ENCODE measurements at regions not wholly inside any gene's neighbourhood (a gene's known extent, or its start where the extent isn't known, plus 50 kb on each side); places are given as distances from the start of the nearest gene placed in this dataset.

DNA sequence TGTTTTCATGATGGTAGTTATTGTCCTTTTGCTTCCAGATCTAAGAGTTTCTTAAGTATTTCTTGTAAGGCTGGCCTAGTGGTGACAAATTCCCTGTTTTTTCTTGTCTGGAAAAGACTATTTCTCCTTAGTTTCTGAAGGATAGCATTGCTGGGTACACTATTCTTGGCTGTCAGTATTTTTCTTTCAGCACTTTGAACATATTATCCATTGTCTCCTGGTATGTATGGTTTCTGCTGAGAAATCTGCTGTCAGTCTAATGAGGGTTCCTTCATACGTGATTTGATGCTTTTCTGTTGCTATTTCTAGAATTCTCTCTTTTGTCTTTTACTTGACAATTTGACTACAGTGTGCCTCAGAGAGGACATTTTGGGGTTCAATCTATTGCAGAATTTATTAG, 134.3 kb downstream of the CGGBP1 start:
- Histone ChIP-seq H3K79me1 (ENCODE audit: low read depth in 1 of 2, low read length in 2 of 2) (no peaks in the 10 kb centered on the region), H4K91ac (ENCODE audit: insufficient read depth, low read depth, low read length) (no peak overlapping the region), H2BK15ac (ENCODE audit: low read depth, low read length) (no peak overlapping the region), H3K9me1 (ENCODE audit: insufficient read depth, low read length) (no peaks in the 10 kb centered on the region), H4K8ac (ENCODE audit: low read depth in 2 of 2, low read length in 2 of 2) (no peak overlapping the region), H3K27ac (ENCODE audit: insufficient read depth, low read length) (no peak overlapping the region), H3K4me3 (ENCODE audit: insufficient read depth, low read depth, low read length) (no peak overlapping the region), H3K23ac (ENCODE audit: low read depth, low read length) (no peak overlapping the region), H3K56ac (ENCODE audit: extremely low read depth, insufficient read depth, low read length) (no peak overlapping the region), H3K9me3 (ENCODE audit: control insufficient read depth, insufficient read depth, low read length) (peaks cover 8% of the 10 kb centered on the region; the same call in 1 of the 2 replicates), H3K14ac (replicated peaks; ENCODE audit: low read depth, low read length) (no peak overlapping the region), H2AK5ac (ENCODE audit: low read depth, low read length) (no peak overlapping the region), H3K27me3 (ENCODE audit: control insufficient read depth, insufficient read depth, low read length) (no peaks in the 10 kb centered on the region), H3K18ac (ENCODE audit: low read depth, low read length) (no peak overlapping the region), H2BK5ac (ENCODE audit: low read depth, low read length, poor library complexity, severe bottlenecking) (no peak overlapping the region), H2BK120ac (ENCODE audit: low read depth, low read length) (no peak overlapping the region), H3K4ac (ENCODE audit: low read depth, low read length) (no peak overlapping the region), H2BK20ac (ENCODE audit: low read depth, low read length) (no peak overlapping the region), H3K4me2 (ENCODE audit: low read depth, low read length) (no peak overlapping the region), H4K5ac (ENCODE audit: low read depth, low read length) (no peak overlapping the region), H3K4me1 (ENCODE audit: control insufficient read depth, insufficient read depth, low read length) (no peaks in the 10 kb centered on the region), H3K36me3 (ENCODE audit: control insufficient read depth, insufficient read depth, low read length) (no peaks in the 10 kb centered on the region), H2AK9ac (replicated peaks; ENCODE audit: low read depth, low read length, poor library complexity) (no peak overlapping the region), H2AFZ (replicated peaks; ENCODE audit: low read length, poor library complexity) (no peak overlapping the region), H4K20me1 (ENCODE audit: insufficient read depth, low read length) (no peaks in the 10 kb centered on the region), H3K9ac (ENCODE audit: low read depth, low read length) (no peak overlapping the region)
- WGBS, 2 experiments (ENCODE audit: extremely low coverage in 2 of 2, insufficient read length in 1 of 2), result no CpG with 5 or more reads among the region's 1 CpG
- BruUV-seq (replicated peaks), result no TSS peak
- no peak for DNase-seq
- CTCF ChIA-PET, result no interaction called here
- POLR2A ChIA-PET (ENCODE audit: unreplicated experiment), result no interaction called here
- in situ Hi-C loops (cut with MboI; ENCODE audit: low sequenced_read_pairs) (no loop called here), dilution Hi-C loops (cut with HindIII; ENCODE audit: low sequenced_read_pairs, unreplicated experiment) (no loop called here), intact Hi-C loops (cut with micrococcal nuclease) (no loop called here)
- TF ChIP-seq, protein P1, sequence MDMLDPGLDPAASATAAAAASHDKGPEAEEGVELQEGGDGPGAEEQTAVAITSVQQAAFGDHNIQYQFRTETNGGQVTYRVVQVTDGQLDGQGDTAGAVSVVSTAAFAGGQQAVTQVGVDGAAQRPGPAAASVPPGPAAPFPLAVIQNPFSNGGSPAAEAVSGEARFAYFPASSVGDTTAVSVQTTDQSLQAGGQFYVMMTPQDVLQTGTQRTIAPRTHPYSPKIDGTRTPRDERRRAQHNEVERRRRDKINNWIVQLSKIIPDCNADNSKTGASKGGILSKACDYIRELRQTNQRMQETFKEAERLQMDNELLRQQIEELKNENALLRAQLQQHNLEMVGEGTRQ (IDR thresholded peaks at IDR 0.05; ENCODE audit: low read depth, low read length), result no peak
- TF ChIP-seq MXI1 (IDR thresholded peaks at IDR 0.05; ENCODE audit: borderline replicate concordance, low read depth, low read length) (no peak), MAFK (IDR thresholded peaks at IDR 0.05; ENCODE audit: low read depth, low read length) (no peak), RAD21 (IDR thresholded peaks at IDR 0.05; ENCODE audit: low read length) (no peak), RCOR1 (IDR thresholded peaks at IDR 0.05; ENCODE audit: insufficient replicate concordance, low read length) (no peak), BHLHE40 (IDR thresholded peaks at IDR 0.05; ENCODE audit: low read depth, low read length) (no peak), FOS (IDR thresholded peaks at IDR 0.05; ENCODE audit: low read depth, low read length) (no peak), POLR2A (IDR thresholded peaks at IDR 0.05; ENCODE audit: low read depth, low read length) (no peak)
- TF ChIP-seq, protein P2, sequence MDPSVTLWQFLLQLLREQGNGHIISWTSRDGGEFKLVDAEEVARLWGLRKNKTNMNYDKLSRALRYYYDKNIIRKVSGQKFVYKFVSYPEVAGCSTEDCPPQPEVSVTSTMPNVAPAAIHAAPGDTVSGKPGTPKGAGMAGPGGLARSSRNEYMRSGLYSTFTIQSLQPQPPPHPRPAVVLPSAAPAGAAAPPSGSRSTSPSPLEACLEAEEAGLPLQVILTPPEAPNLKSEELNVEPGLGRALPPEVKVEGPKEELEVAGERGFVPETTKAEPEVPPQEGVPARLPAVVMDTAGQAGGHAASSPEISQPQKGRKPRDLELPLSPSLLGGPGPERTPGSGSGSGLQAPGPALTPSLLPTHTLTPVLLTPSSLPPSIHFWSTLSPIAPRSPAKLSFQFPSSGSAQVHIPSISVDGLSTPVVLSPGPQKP (IDR thresholded peaks at IDR 0.05; ENCODE audit: borderline replicate concordance, low read depth, low read length), result no peak
- ATAC-seq (ENCODE audit: low read depth), result no peak

All from IMR-90 (cell line).